ENCODE measurements at regions not wholly inside any gene's neighbourhood (a gene's known extent, or its start where the extent isn't known, plus 50 kb on each side); places are given as distances from the start of the nearest gene placed in this dataset.

DNA sequence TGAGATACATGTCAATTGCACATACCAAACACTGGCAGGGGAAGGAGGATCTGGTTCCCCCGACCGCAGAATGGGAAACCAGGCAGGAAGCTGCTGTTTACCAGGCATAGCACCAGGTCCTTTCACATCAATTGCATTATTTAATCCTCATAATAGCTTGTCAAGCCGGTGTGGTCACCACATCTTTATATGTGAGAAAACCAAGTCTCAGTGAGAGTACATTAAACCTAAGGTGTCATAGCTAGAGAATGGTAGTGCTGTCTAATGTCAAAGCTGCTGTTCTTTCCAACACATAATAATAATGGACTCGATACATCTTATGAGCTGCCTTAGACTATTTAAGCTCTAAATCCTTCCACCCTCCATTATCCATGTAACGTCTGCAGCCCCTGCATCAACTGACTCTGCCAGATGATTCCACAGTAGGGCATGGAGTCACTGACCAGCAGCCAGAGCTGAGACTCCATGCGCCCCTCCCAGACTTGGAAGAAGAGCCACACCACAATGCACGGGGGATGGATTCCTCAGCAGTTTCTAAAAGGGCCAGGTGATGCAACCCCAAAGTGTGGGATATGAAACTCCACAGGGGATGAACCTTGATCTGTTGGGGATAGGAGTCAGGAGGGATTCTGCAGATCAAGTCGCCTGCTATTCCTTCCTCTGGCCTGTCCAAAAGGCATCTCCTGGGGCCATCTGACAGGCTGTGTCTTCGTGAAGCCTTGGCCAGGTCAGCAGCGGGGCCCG is 71.8 kb downstream of the GPR6 start:
- no peaks in the 10 kb centered on the region for H3K27me3 ChIP-seq
- H3K4me1 ChIP-seq = no peaks in the 10 kb centered on the region
- no peak for TF ChIP-seq CTCF (IDR thresholded peaks at IDR 0.05)
- no peak for DNase-seq (ENCODE audit: low spot score)
- H3K27ac ChIP-seq = no peak overlapping the region
- H3K36me3 ChIP-seq = no peaks in the 10 kb centered on the region
- no peak overlapping the region for H3K4me3 ChIP-seq
- H3K9me3 ChIP-seq = no peaks in the 10 kb centered on the region
